ENCODE measurements at regions not wholly inside any gene's neighbourhood (a gene's known extent, or its start where the extent isn't known, plus 50 kb on each side); places are given as distances from the start of the nearest gene placed in this dataset.

DNA sequence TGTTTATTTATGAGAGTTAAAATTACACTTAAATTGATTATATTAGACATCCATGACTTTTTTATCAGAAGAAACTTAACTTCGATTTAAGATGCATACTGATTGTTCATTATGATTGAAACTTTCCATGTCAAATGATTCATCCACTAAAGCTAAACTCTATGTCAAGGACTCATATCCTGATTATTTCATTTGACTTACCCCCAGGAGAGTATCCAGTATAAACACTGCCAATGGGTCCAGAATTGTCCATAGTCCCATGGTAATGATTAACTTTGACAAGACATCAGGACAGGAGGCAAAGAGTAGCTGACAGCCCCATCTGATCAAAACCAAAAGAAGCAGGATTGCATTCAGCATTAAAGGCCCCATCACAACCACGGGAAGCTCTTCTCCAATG lies 709.9 kb downstream of the TFAP2A start:
- Histone ChIP-seq H3K79me2 (ENCODE audit: insufficient read depth, low read length) (no peaks in the 10 kb centered on the region), H3K4ac (ENCODE audit: low read depth, low read length) (no peak overlapping the region), H3T11ph (ENCODE audit: low read length) (no peak overlapping the region), H3K79me1 (ENCODE audit: insufficient read depth, low read depth, low read length, poor library complexity, severe bottlenecking) (no peaks in the 10 kb centered on the region), H3K4me2 (ENCODE audit: insufficient read depth, insufficient read length, low read length) (no peak overlapping the region), H2BK12ac (ENCODE audit: insufficient read length, low read depth, low read length) (no peak overlapping the region), H3K4me1 (ENCODE audit: insufficient read depth, low read length) (no peaks in the 10 kb centered on the region; the same call in 1 of the 2 replicates), H4K91ac (ENCODE audit: insufficient read length, low read depth, low read length) (no peak overlapping the region), H2BK5ac (ENCODE audit: insufficient read length, low read length) (no peak overlapping the region), H3K14ac (ENCODE audit: insufficient read depth, low read length) (no peak overlapping the region), H2BK120ac (ENCODE audit: low read depth, low read length, poor library complexity, severe bottlenecking) (no peak overlapping the region), H4K8ac (replicated peaks; ENCODE audit: insufficient read length, low read depth, low read length) (no peak overlapping the region), H2AFZ (ENCODE audit: low read length) (no peak overlapping the region), H3K56ac (ENCODE audit: insufficient read length, low read depth, low read length) (no peak overlapping the region), H3K23ac (ENCODE audit: insufficient read length, low read depth, low read length) (no peak overlapping the region), H4K5ac (ENCODE audit: insufficient read length, low read depth, low read length) (no peak overlapping the region), H4K20me1 (ENCODE audit: control insufficient read depth, insufficient read depth, insufficient read length) (no peaks in the 10 kb centered on the region), H3K23me2 (ENCODE audit: insufficient read length, low read depth, low read length, poor library complexity, severe bottlenecking) (no peaks in the 10 kb centered on the region), H3K27me3 (ENCODE audit: insufficient read depth, low read length) (no peaks in the 10 kb centered on the region), H2BK20ac (ENCODE audit: low read depth, low read length, poor library complexity, severe bottlenecking) (no peak overlapping the region), H3K18ac (ENCODE audit: insufficient read length, low read depth, low read length) (no peak overlapping the region), H3K9ac (ENCODE audit: extremely low read depth, insufficient read length, low read length) (no peak overlapping the region), H3K27ac (ENCODE audit: insufficient read length, low read depth, low read length) (no peak overlapping the region), H2BK15ac (ENCODE audit: low read depth, low read length) (no peak overlapping the region), H3K9me3 (ENCODE audit: control insufficient read depth, low read depth, low read length) (no peaks in the 10 kb centered on the region), H2AK5ac (ENCODE audit: insufficient read length, low read length) (no peak overlapping the region)
- H3K4me1 Mint-ChIP-seq: peaks cover 0 to 2% of the 10 kb centered on the region in 2 experiments; a peak in 2 of 4 replicates
- H3K36me3 Mint-ChIP-seq (ENCODE audit: insufficient read depth in 1 of 3, low read depth in 3 of 3): no peaks in the 10 kb centered on the region; a peak in 1 of 7 replicates
- TF ChIP-seq, protein P1, sequence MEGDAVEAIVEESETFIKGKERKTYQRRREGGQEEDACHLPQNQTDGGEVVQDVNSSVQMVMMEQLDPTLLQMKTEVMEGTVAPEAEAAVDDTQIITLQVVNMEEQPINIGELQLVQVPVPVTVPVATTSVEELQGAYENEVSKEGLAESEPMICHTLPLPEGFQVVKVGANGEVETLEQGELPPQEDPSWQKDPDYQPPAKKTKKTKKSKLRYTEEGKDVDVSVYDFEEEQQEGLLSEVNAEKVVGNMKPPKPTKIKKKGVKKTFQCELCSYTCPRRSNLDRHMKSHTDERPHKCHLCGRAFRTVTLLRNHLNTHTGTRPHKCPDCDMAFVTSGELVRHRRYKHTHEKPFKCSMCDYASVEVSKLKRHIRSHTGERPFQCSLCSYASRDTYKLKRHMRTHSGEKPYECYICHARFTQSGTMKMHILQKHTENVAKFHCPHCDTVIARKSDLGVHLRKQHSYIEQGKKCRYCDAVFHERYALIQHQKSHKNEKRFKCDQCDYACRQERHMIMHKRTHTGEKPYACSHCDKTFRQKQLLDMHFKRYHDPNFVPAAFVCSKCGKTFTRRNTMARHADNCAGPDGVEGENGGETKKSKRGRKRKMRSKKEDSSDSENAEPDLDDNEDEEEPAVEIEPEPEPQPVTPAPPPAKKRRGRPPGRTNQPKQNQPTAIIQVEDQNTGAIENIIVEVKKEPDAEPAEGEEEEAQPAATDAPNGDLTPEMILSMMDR (conservative IDR thresholded peaks at IDR 0.05): no peak
- WGBS (ENCODE audit: extremely low coverage, insufficient read length, low lambda C conversion rate): no CpG with 5 or more reads among the region's 2 CpGs
- H3K27me3 Mint-ChIP-seq (ENCODE audit: low read depth): no peaks in the 10 kb centered on the region
- H3K4me3 Mint-ChIP-seq: no peak overlapping the region
- no peak overlapping the region for H3K27ac Mint-ChIP-seq
- H3K9me3 Mint-ChIP-seq: no peaks in the 10 kb centered on the region
- DNase-seq: no peak

Data from H9 (cell line).